C4-2B (cell line): ENCODE measurements at regions not wholly inside any gene's neighbourhood (a gene's known extent, or its start where the extent isn't known, plus 50 kb on each side); places are given as distances from the start of the nearest gene placed in this dataset.

Source experiments
- H3K27ac ChIP-seq: fragments of 450-650 bp; 2 replicates; pipeline ENCODE4 v1.5.1; 2017
- ZFX ChIP-seq: fragments of 450-650 bp; IDR thresholded peaks from 2 replicates; pipeline ENCODE4 v1.6.1; 2017
- TF ChIP-seq, protein P1 (sequence below): fragments of 450-650 bp; conservative IDR thresholded peaks from 2 replicates; pipeline ENCODE4 v1.5.1; 2017; ENCODE audit warnings: mild to moderate bottlenecking

DNA sequence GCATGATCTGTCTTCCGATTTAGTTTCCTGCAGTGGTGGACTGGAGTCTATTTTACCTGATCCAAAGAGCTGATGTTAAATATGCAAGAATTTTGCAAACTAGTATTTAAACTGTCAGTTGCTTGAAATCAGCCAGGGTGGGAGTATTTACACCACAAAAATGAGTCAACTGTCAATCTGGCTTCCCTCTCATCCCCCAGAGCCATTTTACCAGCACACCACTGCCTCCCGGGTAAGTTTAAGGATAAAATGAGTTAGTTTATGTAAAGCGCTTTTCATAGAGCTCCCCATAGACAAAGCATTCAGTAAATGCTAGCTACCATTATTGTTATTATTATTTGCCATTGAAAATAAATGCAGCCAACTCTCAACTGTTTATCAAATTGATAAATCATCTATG, 106.3 kb upstream of the FRMD6 start:
- no peak overlapping the region for H3K27ac ChIP-seq

DNA sequence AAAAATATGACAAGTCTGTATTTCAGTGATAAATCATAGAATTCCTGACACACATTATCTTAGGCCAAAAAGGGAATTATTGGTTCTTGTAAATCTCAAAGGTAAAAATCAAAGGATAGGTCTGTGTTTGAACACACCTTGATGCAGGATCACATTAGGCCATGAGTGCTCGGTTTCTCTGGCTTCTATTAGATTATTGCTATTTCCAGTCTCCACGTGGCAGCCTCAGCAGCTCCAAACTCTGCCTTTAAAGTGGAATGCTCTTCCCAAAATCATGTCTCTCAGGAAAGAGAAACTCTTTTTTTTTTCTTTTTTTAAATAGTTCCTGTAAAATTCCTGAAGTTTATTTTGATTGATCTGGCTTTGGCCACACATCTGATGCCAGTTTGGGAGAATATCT, 105.6 kb upstream of the FRMD6 start:
- TF ChIP-seq, protein P1, sequence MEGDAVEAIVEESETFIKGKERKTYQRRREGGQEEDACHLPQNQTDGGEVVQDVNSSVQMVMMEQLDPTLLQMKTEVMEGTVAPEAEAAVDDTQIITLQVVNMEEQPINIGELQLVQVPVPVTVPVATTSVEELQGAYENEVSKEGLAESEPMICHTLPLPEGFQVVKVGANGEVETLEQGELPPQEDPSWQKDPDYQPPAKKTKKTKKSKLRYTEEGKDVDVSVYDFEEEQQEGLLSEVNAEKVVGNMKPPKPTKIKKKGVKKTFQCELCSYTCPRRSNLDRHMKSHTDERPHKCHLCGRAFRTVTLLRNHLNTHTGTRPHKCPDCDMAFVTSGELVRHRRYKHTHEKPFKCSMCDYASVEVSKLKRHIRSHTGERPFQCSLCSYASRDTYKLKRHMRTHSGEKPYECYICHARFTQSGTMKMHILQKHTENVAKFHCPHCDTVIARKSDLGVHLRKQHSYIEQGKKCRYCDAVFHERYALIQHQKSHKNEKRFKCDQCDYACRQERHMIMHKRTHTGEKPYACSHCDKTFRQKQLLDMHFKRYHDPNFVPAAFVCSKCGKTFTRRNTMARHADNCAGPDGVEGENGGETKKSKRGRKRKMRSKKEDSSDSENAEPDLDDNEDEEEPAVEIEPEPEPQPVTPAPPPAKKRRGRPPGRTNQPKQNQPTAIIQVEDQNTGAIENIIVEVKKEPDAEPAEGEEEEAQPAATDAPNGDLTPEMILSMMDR = no peak
- TF ChIP-seq ZFX = no peak
- H3K27ac ChIP-seq = no peak overlapping the region

More for the DNA sequence above, 106.3 kb upstream of the FRMD6 start:
- no peak for TF ChIP-seq ZFX
- TF ChIP-seq, protein P1 = no peak

DNA sequence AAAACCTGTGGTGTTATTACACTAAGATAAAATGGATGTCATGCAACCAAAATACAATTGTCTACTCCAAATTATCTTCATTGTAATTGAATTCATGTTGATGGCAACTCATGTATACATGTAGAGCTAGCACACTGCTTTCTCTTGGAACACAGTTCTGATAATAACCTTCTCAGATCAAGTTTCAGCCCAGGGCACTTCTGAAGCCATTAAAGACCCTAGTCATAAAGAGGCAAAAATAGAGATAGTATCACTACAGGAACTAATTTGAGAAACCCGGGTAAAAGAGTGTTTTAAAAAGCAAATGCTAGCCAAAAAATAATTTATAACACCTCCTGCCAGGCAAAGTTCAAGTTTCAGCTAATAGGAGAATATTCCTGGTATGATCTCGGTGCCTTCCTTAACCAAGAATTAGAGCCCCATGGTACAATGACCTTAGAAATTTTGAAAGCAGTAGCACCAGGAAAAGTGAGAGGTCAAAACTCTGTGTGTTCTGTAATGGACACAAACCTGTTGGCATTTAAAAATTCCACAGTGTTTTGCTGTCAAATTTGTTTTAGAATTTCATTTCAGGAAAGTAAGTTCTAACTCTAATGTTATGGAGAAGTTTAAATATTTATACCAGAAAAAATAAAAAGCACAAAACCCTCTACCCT, 105.0 kb upstream of the FRMD6 start:
- TF ChIP-seq ZFX = no peak
- TF ChIP-seq, protein P1 = no peak
- no peak overlapping the region for H3K27ac ChIP-seq

DNA sequence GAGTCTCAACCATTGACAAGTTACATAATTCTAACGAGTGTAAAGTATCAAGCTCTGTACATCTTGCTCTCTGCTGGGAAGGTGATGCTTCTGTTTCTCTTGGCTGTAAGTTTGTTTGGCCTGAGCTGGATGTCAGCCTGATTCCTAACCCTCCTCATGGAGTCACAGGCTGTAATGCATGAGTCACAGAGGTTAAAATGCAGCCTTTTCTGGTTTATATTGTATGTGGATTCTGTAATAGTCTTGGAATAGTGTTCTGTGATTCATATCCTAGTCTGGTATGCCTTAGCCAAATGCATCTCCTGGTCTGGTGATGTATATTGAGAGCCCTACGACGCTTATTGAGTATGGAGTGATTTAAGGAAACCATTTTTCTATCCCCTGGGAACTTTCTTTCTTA, 104.5 kb upstream of the FRMD6 start:
- TF ChIP-seq ZFX = no peak
- TF ChIP-seq, protein P1 = no peak
- H3K27ac ChIP-seq = no peak overlapping the region

DNA sequence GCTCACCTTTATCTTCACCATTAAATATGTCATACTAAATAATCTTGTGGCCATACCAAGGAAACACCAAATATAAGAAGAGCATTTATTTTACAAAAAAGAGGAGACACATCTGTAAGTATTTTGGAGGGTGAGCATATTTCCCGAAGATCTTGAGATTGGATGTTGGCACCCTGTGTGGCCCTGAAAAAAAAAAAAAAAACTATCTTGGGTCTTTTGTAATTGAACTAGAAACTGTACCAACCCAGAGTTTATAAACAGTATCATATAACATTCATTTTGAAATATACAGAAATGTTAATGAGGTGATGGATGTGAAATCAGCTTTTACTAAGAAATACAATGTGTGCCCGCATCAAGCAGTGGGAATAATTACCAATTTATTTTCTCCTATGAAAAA, 104.0 kb upstream of the FRMD6 start:
- no peak overlapping the region for H3K27ac ChIP-seq

DNA sequence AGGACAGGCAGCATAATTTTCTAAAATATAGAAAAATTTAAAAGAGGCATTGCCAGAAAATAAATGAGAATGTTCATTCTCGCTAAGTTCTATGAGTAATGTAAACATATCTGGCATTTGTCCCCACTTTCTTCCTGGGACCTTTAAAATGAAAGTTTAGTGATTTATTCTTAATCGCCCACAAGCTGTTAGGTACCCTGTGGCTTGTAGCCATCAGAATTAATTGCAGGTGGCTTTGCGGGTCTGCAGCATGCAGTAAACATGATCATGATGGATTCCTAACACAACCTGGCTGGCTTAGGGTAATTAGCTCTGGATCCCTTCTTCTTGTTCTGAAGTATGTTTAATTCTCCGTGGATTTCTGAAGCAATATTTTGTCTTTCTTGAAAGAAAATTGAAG, 103.5 kb upstream of the FRMD6 start:
- TF ChIP-seq ZFX = no peak
- TF ChIP-seq, protein P1 = no peak
- no peak overlapping the region for H3K27ac ChIP-seq

More for the DNA sequence above, 104.0 kb upstream of the FRMD6 start:
- TF ChIP-seq, protein P1 = no peak
- TF ChIP-seq ZFX = no peak

DNA sequence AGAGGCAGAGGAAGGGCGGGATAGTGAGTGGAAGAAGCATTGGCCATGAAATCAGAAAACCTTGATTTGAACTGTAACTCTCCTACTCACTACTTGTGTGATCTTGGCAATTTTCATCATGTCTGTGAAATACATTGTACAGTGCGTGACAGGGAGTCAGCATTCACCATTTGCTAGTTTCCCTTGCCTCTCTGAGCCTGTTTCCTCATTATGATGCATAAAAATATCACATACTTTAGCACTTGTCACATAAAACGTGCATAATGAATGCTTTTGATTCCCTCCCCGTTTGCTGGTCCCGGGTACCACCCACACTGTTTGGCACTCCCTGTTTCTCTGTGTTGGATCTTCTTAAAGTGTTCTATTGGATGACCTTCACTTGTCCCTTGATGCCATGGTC, 101.1 kb upstream of the FRMD6 start:
- TF ChIP-seq, protein P1 = no peak
- no peak for TF ChIP-seq ZFX
- H3K27ac ChIP-seq = no peak overlapping the region
